Endothelial cell of umbilical vein (primary cell): ENCODE measurements at regions not wholly inside any gene's neighbourhood (a gene's known extent, or its start where the extent isn't known, plus 50 kb on each side); places are given as distances from the start of the nearest gene placed in this dataset.

Experiments
- BruUV-seq: library from RNA; stranded (reverse); fragments of 400-500 nt; replicated peaks from 2 replicates; lab custom pipeline; 2021; lab: Mats Ljungman, UMichigan
- CTCF ChIA-PET: fragments of 300-600, 350-600 bp; sonication (Branson Sonifier 250); formaldehyde crosslinking; loops from one replicate; lab custom pipeline; 2021; ENCODE audit warnings: antibody characterized with exemption, inconsistent platforms; lab: Charles Lee
- POLR2A ChIA-PET: fragments of 300-600, 350-600 bp; sonication (Branson Sonifier 250); formaldehyde crosslinking; loops from one replicate; lab custom pipeline; 2021; ENCODE audit warnings: antibody characterized with exemption, inconsistent platforms; lab: Charles Lee
- DNase-seq: peaks from one replicate; pipeline ENCODE4 v3.0.0-alpha.2; 2011; ENCODE audit warnings: low read depth, low spot score
- FAIRE-seq: peaks from 2 replicates; lab custom pipeline; 2011; peaks lifted over from hg19 to GRCh38; lab: Jason Lieb, UNC
- H2AFZ ChIP-seq: 2 replicates; pipeline ENCODE4 v1.6.0; 2012; ENCODE audit warnings: low read depth, low read length, control low read depth, inconsistent platforms
- H3K27ac ChIP-seq: 2 replicates; pipeline ENCODE4 v1.5.1; 2011; ENCODE audit warnings: low read depth, mild to moderate bottlenecking, control low read depth, low read length, moderate library complexity; ENCODE audit not compliant: insufficient read depth
- H3K27me3 ChIP-seq, 2 experiments: 2 replicates each; pipeline versions ENCODE4 v1.6.0 to v1.6.1; 2011; ENCODE audit warnings: low read length in 2 of 2, mixed read lengths in 1 of 2; ENCODE audit not compliant: control insufficient read depth in 2 of 2, insufficient read depth in 2 of 2
- H3K36me3 ChIP-seq, 2 experiments: 2 replicates in 1 of 2; 3 replicates in 1 of 2; pipeline ENCODE4 v1.5.1; 2011; ENCODE audit warnings: low read length in 2 of 2, mild to moderate bottlenecking in 1 of 2, moderate library complexity in 1 of 2; ENCODE audit not compliant: control insufficient read depth in 2 of 2, insufficient read depth in 2 of 2; ENCODE audit errors: extremely low read depth in 1 of 2
- H3K4me1 ChIP-seq: 3 replicates; pipeline ENCODE4 v1.5.1; 2011; ENCODE audit warnings: mild to moderate bottlenecking, low read length; ENCODE audit not compliant: control insufficient read depth, insufficient read depth; ENCODE audit errors: extremely low read depth
- H3K4me2 ChIP-seq: 2 replicates; pipeline ENCODE4 v1.6.1; 2011; ENCODE audit warnings: low read length, control low read depth, mixed read lengths; ENCODE audit not compliant: insufficient read depth
- H3K4me3 ChIP-seq, 3 experiments: fragments of 200-600 bp in 1 of 3; sonication (generic), shearing (Covaris generic) in 1 of 3; replicated peaks in 1 of 3; 2 replicates each; pipeline ENCODE4 v1.5.1; 2011 to 2016; ENCODE audit warnings: control low read depth in 3 of 3, low read length in 3 of 3, mild to moderate bottlenecking in 2 of 3, inconsistent platforms in 1 of 3, low read depth in 1 of 3, moderate library complexity in 1 of 3; ENCODE audit not compliant: insufficient read depth in 1 of 3
- H3K79me2 ChIP-seq: 2 replicates; pipeline ENCODE4 v1.6.0; 2012; ENCODE audit warnings: low read length, inconsistent platforms; ENCODE audit not compliant: control insufficient read depth, insufficient read depth
- H3K9ac ChIP-seq: replicated peaks from 2 replicates; pipeline ENCODE3; 2011; ENCODE audit warnings: low read length, control low read depth; ENCODE audit not compliant: insufficient read depth; ENCODE audit errors: extremely low read depth
- H3K9me1 ChIP-seq: replicated peaks from 3 replicates; pipeline ENCODE4 v1.6.0; 2011; ENCODE audit warnings: mild to moderate bottlenecking, low read length; ENCODE audit not compliant: control insufficient read depth, insufficient read depth; ENCODE audit errors: extremely low read depth
- H3K9me3 ChIP-seq: replicated peaks from 2 replicates; pipeline ENCODE4 v1.5.1; 2012; ENCODE audit warnings: low read length, inconsistent platforms; ENCODE audit not compliant: control insufficient read depth, insufficient read depth
- H4K20me1 ChIP-seq: replicated peaks from 2 replicates; pipeline ENCODE3; 2011; ENCODE audit warnings: mild to moderate bottlenecking, low read length; ENCODE audit not compliant: control insufficient read depth, insufficient read depth; ENCODE audit errors: extremely low read depth
- EZH2 ChIP-seq: IDR thresholded peaks from 2 replicates; pipeline ENCODE4 v1.6.1; 2012; ENCODE audit warnings: borderline replicate concordance, low read depth, mild to moderate bottlenecking, moderate library complexity, low read length, inconsistent platforms; ENCODE audit not compliant: severe bottlenecking
- FOS ChIP-seq: IDR thresholded peaks from 2 replicates; pipeline ENCODE4 v1.6.1; 2011; ENCODE audit warnings: mild to moderate bottlenecking, low read length, moderate library complexity, borderline replicate concordance; ENCODE audit not compliant: insufficient read depth
- GATA2 ChIP-seq: IDR thresholded peaks from 2 replicates; pipeline ENCODE4 v1.7.0; 2011; ENCODE audit warnings: low read depth, mild to moderate bottlenecking, moderate library complexity, mixed read lengths, low read length; ENCODE audit not compliant: insufficient read length, insufficient read depth
- JUN ChIP-seq: IDR thresholded peaks from 2 replicates; pipeline ENCODE4 v1.6.1; 2011; ENCODE audit warnings: borderline replicate concordance, low read depth; ENCODE audit not compliant: insufficient read length, insufficient read depth
- MYC ChIP-seq: IDR thresholded peaks from one replicate; pipeline ENCODE4 v1.6.1; 2011; ENCODE audit warnings: mild to moderate bottlenecking, low read depth, low read length
- POLR2A ChIP-seq: IDR thresholded peaks from 2 replicates; pipeline ENCODE4 v1.6.1; 2012; ENCODE audit warnings: low read depth, mild to moderate bottlenecking, control low read depth, low read length
- POLR2AphosphoS5 ChIP-seq: IDR thresholded peaks from 2 replicates; pipeline ENCODE4 v1.6.1; 2012; ENCODE audit warnings: low read depth, mild to moderate bottlenecking, control low read depth, low read length, moderate library complexity; ENCODE audit not compliant: insufficient read depth
- dilution Hi-C: fragments of 300-500 bp; cut with MboI; formaldehyde crosslinking; loops from one replicate; pipeline ENCODE4 v1.15.0; 2019; ENCODE audit warnings: low sequenced_read_pairs; ENCODE audit not compliant: extremely low pct_ligation_motif_present
- intact Hi-C: fragments of 100-400 bp; cut with micrococcal nuclease; formaldehyde crosslinking; loops from one replicate; pipeline ENCODE4 v1.10.0; 2022
- TF ChIP-seq, protein P1 (sequence below), 2 donors: IDR thresholded peaks; 1 replicate in 1 of 2; 2 replicates in 1 of 2; pipeline ENCODE4 v1.5.1; 2011; ENCODE audit warnings: low read length in 2 of 2, mild to moderate bottlenecking in 2 of 2, moderate library complexity in 2 of 2, control low read depth in 1 of 2, inconsistent platforms in 1 of 2, low read depth in 1 of 2; ENCODE audit not compliant: insufficient read depth in 1 of 2; ENCODE audit errors: extremely low read depth in 1 of 2
- TF ChIP-seq, protein P2 (sequence below): IDR thresholded peaks from 2 replicates; pipeline ENCODE4 v1.6.1; 2011; ENCODE audit not compliant: insufficient read depth, insufficient read length

DNA sequence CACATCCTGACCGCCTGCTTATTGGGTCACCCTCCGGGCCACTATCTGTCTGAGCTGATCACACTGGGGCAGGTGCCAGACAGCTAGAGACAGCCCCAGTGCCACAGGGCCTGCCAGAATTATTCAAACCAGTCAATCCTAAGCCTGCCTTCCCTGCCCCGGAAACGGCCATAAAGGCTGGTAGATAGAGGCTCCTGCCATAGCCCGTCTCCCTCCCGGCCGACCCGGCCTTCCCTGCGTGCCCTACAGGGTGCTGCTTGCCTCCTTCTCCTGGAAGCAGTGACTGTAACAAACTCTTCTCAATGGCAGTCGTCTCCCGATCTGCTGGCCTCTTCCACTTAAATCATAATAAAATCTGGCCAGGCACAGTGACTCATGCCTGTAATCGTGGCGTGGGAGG lies 158.6 kb upstream of the SOX1 start:
- no peak for DNase-seq
- CTCF ChIA-PET, result no interaction called here
- no peak overlapping the region for H3K4me2 ChIP-seq
- no TSS peak for BruUV-seq
- FAIRE-seq, result no peak
- peaks cover 13% of the 10 kb centered on the region for H3K9me3 ChIP-seq
- POLR2A ChIA-PET, result no interaction called here
- no peaks in the 10 kb centered on the region for H4K20me1 ChIP-seq
- H3K27me3 ChIP-seq, result no peaks in the 10 kb centered on the region
- intact Hi-C loops, result no loop called here
- dilution Hi-C loops, result no loop called here
- no peaks in the 10 kb centered on the region for H3K4me1 ChIP-seq
- H3K27ac ChIP-seq, result no peak overlapping the region
- no peak overlapping the region for H3K4me3 ChIP-seq
- H3K9me1 ChIP-seq, result no peaks in the 10 kb centered on the region
- no peaks in the 10 kb centered on the region for H3K79me2 ChIP-seq
- H3K9ac ChIP-seq, result no peak overlapping the region
- no peaks in the 10 kb centered on the region for H3K36me3 ChIP-seq
- TF ChIP-seq GATA2 (no peak), MYC (no peak), EZH2 (no peak), FOS (no peak), POLR2A (no peak), JUN (no peak), POLR2AphosphoS5 (no peak)
- TF ChIP-seq, protein P1, sequence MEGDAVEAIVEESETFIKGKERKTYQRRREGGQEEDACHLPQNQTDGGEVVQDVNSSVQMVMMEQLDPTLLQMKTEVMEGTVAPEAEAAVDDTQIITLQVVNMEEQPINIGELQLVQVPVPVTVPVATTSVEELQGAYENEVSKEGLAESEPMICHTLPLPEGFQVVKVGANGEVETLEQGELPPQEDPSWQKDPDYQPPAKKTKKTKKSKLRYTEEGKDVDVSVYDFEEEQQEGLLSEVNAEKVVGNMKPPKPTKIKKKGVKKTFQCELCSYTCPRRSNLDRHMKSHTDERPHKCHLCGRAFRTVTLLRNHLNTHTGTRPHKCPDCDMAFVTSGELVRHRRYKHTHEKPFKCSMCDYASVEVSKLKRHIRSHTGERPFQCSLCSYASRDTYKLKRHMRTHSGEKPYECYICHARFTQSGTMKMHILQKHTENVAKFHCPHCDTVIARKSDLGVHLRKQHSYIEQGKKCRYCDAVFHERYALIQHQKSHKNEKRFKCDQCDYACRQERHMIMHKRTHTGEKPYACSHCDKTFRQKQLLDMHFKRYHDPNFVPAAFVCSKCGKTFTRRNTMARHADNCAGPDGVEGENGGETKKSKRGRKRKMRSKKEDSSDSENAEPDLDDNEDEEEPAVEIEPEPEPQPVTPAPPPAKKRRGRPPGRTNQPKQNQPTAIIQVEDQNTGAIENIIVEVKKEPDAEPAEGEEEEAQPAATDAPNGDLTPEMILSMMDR (IDR thresholded peaks at IDR 0.05; ENCODE audit: extremely low read depth in 1 of 2, insufficient read depth in 1 of 2, low read depth in 1 of 2, low read length in 2 of 2), result no peak
- TF ChIP-seq, protein P2, sequence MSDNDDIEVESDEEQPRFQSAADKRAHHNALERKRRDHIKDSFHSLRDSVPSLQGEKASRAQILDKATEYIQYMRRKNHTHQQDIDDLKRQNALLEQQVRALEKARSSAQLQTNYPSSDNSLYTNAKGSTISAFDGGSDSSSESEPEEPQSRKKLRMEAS, result no peak
- H2AFZ ChIP-seq, result no peak overlapping the region
